Heart left ventricle (tissue), 13 donors: ENCODE measurements at regions not wholly inside any gene's neighbourhood (a gene's known extent, or its start where the extent isn't known, plus 50 kb on each side); places are given as distances from the start of the nearest gene placed in this dataset.

Experiments
- CTCF ChIP-seq, 12 donors: fragments of 200-600 bp; sonication (generic) in 4 of 12; IDR thresholded peaks; one replicate each; pipeline versions ENCODE4 v1.5.0 to v1.8.0; 2018 to 2022; ENCODE audit warnings: antibody characterized with exemption in 12 of 12, mild to moderate bottlenecking in 5 of 12
- POLR2A ChIP-seq, 2 donors: fragments of 450-650 bp; IDR thresholded peaks; one replicate each; pipeline ENCODE4 v1.6.1; 2017; ENCODE audit warnings: antibody characterized with exemption in 2 of 2, mild to moderate bottlenecking in 2 of 2, moderate library complexity in 2 of 2
- donor health status: ischemic (EF 13 %, LVEDD 7.1; RV severe dilation, severe dysfunction).
- donor health status: DM: no; HTN: yes; CAD: no.
- donor health status: DM: no; HTN: no; CAD: no.
- donor health status: ischemic (EF 25% LVEDD 6.9; RV normal size, moderate dysfunction).
- donor health status: ischemic (EF 25% LVEDD 5.7; RV mildly dilated, moderate dysfunction).
- donor health status: ischemic (EF 35%, LVEDD 5.7; RV mildly dilated, moderate dysfunction).
- donor health status: nonischemic (EF 11% LVEDD 7.7; RV severe dilation, severe dysfunction).
- donor health status: DM: yes; HTN: yes; CAD: no.
- donor health status: PGD.
- donor health status: ischemic (EF 29% LVEDD 5.4; RV normal size, mild dysfunction).
- donor health status: nonischemic (EF 23%, LVEDD 6.1; RV moderate dilation, normal function).

GRCh38 chr3:89046661-89047060, 60.8 kb upstream of the EPHA3 start:
- no peak for TF ChIP-seq POLR2A (IDR thresholded peaks at IDR 0.05)
- TF ChIP-seq CTCF (IDR thresholded peaks at IDR 0.05): no peak
